ENCODE measurements at regions not wholly inside any gene's neighbourhood (a gene's known extent, or its start where the extent isn't known, plus 50 kb on each side); places are given as distances from the start of the nearest gene placed in this dataset.

GRCh38 chr6:97697456-97697855, 414.4 kb upstream of the MMS22L start:
- TF ChIP-seq CEBPB (IDR thresholded peaks at IDR 0.05; ENCODE audit: borderline replicate concordance in 1 of 2, low read depth in 2 of 2, low read length in 2 of 2) (no peak), TBL1XR1 (IDR thresholded peaks at IDR 0.05; ENCODE audit: low read depth, low read length) (no peak), E2F8 (IDR thresholded peaks at IDR 0.05; ENCODE audit: low read depth, partially characterized antibody) (no peak), SPI1 (IDR thresholded peaks at IDR 0.05; ENCODE audit: borderline replicate concordance, insufficient read depth, low read depth, low read length) (no peak), PAX8 (IDR thresholded peaks at IDR 0.05) (no peak), PKNOX1 (IDR thresholded peaks at IDR 0.05) (no peak), GABPA (IDR thresholded peaks at IDR 0.05; ENCODE audit: low read depth) (no peak), IRF5 (IDR thresholded peaks at IDR 0.05; ENCODE audit: borderline replicate concordance) (no peak), MLLT1 (IDR thresholded peaks at IDR 0.05) (no peak), HSF1 (IDR thresholded peaks at IDR 0.05; ENCODE audit: low read depth, low read length) (no peak), LARP7 (IDR thresholded peaks at IDR 0.05) (no peak), RCOR1 (conservative IDR thresholded peaks at IDR 0.05; ENCODE audit: low read depth, low read length) (no peak)
- no peaks in the 10 kb centered on the region for H4K20me1 ChIP-seq (ENCODE audit: control insufficient read depth, insufficient read depth)
- in situ Hi-C loops (cut with MboI), result no loop called here

More at GRCh38 chr6:97697456-97697855, 414.4 kb upstream of the MMS22L start:
- Histone ChIP-seq H3K36me3 (ENCODE audit: control insufficient read depth in 2 of 2, insufficient read depth in 2 of 2, low read length in 1 of 2) (no peaks in the 10 kb centered on the region), H3K9me3 (replicated peaks; ENCODE audit: control insufficient read depth, insufficient read depth, low read length) (no peaks in the 10 kb centered on the region), H3K4me1 (ENCODE audit: control insufficient read depth, insufficient read depth, low read length) (no peaks in the 10 kb centered on the region), H3K27me3 (replicated peaks in 1 of 2; ENCODE audit: control insufficient read depth in 2 of 2, insufficient read depth in 2 of 2, low read length in 1 of 2) (no peaks in the 10 kb centered on the region), H3K9ac (ENCODE audit: control insufficient read depth, insufficient read depth, low read length) (no peak overlapping the region), H3K27ac (ENCODE audit: control insufficient read depth, insufficient read depth) (no peak overlapping the region), H2AFZ (ENCODE audit: control insufficient read depth, low read depth, low read length) (no peak overlapping the region), H3K4me2 (ENCODE audit: control insufficient read depth, insufficient read depth) (no peak overlapping the region), H3K4me3 (no peak overlapping the region), H3K79me2 (ENCODE audit: control insufficient read depth, insufficient read depth, low read length) (no peaks in the 10 kb centered on the region)
- FAIRE-seq (no peak), DNase-seq (ENCODE audit: low read depth, low spot score) (no peak), ATAC-seq (no peak)
- intact Hi-C loops (cut with micrococcal nuclease; ENCODE audit: unreplicated experiment), result no loop called here
- SMC1A ChIA-PET (ENCODE audit: uncharacterized antibody, unreplicated experiment), result no interaction called here
- CTCF ChIA-PET, result interaction anchor here (0.6 kb wide), 1 partner anchor 83 kb away, joined by 3 read pairs; no protein-coding TSS in a partner anchor
- RAD21 ChIA-PET (ENCODE audit: unreplicated experiment), result interaction anchor here (0.7 kb wide), 1 partner anchor 227 kb away, joined by 3 read pairs; no protein-coding TSS in a partner anchor
- POLR2A ChIA-PET, result no interaction called here
- no TSS peak for BruUV-seq (replicated peaks)

Measured in GM12878 (cell line).